Activated gamma-delta T cell (primary cell): ENCODE measurements at regions not wholly inside any gene's neighbourhood (a gene's known extent, or its start where the extent isn't known, plus 50 kb on each side); places are given as distances from the start of the nearest gene placed in this dataset.

ENCODE experiments used
- DNase-seq: peaks from one replicate; lab custom pipeline; 2025; lab: John Stamatoyannopoulos, UW

DNA sequence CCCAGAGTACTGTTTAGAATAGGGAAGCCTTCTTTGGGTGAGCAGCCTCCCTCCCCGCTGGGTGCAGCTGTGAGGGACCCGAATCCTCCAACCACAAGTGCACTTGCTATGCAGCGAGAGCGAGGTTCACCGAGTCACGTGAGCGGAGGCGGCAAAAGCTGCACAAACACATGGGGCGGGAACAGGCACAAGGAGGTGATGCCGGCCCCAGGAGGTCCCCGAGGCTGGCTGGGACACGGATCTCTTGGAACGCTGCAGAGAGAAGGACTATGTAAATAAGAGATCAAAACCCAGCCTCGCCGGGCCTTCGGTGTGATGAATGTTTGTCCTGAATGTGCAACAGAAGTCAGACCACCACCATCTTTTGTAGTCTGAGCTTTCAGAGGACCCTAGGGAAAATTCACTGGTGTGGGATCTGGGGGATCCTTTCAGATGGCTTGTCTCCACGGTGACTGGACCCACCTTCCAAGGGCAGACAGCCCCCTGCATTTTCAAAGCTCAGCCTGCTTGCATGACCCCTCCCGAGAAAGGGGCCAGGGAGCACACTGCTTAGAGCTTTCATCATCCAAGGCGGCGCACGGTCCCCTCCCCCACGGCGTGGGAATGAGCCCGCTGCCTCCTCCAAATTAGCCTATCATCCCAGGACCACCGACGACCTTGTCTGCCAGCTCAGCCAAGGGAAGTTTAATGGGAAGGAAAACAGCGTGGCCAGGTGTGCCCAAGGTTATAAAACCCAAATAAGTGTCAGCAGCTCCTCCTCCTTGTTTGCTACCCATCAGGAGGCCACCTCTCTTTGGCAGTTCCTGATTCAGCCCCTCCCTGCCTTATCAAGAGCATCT, 327.7 kb downstream of the CXCL12 start:
- no peak for DNase-seq

DNA sequence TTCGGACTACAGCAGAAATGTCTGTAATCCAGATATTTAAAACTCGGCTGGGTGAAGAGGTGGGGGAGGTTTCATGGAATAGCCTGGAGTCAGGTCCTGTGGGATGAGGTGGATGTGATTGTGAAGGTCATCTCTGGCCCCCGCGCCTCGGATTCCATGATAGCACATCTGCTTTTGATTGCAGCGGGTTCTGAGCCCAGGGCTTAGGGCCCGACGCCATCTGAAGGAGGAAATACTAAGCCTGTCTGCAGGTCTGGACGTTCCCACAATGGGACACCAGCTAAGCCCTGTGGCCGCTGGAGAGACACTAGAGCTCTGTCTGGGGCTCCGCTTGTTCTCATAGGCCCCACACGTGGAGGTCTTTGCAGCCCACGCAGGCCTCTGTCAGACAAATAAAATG, 328.7 kb downstream of the CXCL12 start:
- DNase-seq: no peak

DNA sequence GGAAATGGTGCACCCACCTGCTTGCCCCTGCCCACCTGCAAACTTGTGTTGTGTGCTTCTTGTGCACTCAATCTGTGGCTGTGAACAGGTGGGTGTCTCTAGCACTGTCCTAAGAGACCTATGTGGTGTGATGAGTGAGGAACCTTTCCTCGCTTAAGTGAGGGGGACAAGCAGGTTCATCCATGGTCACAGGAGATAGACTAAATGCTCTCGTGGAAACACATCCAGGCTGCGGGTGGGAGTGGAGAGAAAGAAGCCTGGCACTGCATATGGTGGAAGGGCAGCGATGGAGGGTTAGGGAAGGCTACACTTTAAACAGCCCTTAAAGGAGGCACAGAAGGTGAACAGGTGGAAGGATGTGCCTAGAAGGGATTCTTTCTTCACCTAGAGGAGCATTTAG, 330.9 kb downstream of the CXCL12 start:
- DNase-seq: no peak

DNA sequence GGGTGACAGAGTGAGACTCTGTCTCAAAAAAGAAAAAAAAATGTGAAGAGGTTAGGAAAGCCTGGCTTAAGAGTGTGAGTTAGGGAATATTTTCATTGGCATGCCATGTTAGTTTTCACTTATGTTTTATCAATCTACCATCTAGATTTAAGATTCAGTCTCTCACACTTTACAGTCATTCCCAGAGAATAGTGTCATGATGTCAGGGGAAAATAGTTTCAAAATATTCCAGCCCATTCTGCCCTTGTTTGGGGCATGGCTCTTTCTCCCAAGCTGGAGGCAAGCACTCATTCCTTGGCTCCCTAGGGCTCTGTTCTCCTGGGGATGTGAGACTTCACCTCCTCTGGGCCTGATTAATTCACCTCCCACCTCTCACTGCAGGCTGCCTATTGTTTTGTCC, 331.5 kb downstream of the CXCL12 start:
- no peak for DNase-seq

DNA sequence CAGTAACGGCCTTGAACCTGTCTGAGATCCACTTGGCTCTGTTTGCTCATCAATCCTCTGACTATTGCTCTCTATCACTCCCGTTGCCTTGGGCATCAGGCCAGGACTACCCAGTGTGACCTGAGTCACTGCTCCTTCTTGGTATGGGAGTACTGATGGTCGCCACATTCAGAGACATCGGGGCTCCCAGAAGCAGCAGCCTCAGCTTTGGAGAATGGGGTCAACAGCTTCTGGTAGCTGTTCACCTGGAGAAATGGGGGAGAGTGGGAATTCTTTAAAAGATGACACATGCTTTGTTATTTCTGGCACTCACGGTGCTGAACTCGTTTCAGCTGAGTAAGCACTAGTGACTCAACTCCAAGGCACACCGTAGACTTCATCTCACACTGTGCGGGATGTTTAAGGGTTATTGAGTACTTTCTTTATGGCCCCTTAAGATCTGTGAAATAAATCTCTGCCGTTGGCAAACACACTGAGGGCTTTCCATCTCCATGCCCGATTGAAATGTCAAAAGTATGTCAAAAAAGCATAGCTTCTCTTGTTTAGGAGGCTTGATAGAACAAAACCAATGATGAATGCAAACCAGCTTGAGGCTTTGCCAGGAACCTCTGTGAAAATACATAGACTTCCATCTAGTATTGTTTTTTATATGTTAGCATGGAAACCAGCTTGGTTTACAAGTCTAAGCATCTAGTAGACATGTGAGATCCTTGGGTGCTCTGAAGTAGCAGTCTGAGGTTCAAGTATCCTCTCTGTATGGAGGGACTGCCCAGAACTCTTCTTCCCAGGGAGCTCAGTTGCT, 333.1 kb downstream of the CXCL12 start:
- DNase-seq: no peak

DNA sequence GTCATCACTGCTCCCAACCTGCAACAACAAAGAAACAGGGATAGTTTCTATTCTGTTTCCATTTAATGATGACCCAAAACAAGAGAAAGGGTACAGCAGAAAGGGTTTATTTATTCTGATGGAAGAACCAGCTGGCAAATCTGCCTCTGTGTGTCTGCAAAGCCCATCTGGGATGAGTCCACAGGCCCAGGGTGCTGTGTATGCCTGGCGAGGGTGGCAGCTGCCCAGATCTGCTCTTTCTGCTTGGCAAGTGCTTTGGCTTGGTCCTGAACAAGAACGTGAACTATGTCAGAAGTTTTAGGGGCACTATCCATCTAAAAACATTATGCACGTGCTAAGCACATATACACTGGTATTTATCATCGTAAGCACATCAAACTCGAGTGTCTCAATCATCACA, 333.8 kb downstream of the CXCL12 start:
- no peak for DNase-seq

DNA sequence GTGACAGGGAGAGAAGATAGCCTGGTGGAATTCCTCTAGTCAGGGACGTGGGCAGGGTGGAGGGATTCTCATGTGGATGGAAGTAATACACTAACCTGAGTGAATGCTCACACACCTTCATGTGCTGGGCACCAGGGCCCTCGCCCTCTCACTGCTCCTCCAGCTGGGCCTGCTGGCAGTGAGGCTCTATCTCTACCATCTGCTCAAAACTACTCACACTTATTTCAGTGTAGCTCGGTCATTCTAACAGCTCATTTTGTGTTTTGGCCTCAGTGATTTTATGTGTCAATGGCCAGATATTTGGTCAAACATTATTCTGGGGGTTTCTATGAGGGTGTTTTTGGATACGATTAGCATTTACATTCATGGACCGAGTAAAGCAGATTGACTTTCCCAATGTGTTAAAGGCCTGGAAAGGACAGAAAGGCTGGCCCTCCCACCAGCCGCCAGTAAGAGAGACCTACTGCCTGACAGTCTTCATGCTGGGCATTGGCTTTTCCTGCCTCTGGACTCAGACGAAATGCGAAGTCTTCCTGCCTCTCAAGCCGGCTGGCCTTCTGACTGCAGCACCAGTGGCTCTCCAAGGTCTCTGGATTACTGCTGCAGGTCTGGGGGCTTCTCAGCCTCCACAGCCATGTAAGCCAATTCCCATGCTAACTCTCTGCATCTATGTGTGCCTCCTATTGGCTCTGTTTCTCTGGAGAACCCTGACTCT, 335.4 kb downstream of the CXCL12 start:
- DNase-seq: no peak

DNA sequence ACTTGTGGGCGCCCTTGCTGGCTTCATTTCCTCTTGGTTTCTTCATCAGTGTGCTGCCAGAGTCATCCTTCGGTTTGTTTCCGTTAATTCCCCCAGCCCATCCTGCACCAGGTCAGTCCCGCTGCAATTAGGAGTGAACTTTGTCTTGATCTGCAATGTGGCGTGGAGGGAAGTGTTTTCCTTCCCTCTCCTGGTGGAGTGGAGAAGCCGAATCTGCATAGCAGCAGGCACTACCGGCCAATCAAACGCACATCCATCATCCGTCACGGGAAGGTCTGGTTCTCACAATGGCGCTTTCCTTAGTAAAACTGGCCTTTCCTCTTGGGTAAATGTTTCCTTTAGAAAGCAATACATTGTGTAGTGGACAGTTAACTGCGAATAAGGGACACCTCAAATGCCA, 337.5 kb downstream of the CXCL12 start:
- no peak for DNase-seq

DNA sequence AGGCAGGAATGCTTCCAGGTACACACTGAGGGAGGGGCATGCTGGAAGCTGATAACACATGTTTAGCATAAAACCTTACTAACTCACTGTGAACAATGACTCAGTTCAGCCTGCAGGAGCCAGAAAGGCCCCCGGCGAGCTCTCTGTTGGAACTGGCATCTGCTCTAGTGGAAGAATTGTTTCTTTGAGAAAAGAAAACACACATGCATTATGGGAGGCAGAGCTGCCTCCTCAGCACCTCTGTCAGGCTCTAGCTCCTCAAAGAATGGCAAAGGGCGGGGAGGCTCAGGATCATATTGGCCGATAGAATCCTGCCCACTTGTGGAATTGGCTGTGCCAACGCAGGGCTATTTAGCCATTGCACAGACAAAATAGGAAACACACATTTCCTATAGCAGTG, 338.3 kb downstream of the CXCL12 start:
- DNase-seq: no peak

DNA sequence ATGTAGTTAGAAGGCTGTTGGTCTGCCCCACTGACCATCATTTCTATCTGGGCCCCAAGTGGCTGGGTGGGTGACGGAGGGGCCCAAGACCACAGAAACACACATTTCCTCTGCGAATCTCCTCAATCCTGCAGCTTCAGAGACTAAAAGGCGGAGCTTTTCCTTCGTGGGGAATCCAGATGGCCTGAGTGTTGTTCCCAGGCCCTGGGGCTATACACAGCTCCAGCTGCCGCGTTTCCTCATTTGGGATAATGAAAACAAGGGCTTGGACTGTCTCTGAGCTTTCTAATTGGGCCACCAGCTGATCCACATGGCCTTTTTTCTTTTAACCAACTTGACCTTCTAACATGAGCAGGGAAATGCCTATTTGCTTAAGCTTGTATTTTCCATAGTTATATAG, 339.9 kb downstream of the CXCL12 start:
- no peak for DNase-seq

DNA sequence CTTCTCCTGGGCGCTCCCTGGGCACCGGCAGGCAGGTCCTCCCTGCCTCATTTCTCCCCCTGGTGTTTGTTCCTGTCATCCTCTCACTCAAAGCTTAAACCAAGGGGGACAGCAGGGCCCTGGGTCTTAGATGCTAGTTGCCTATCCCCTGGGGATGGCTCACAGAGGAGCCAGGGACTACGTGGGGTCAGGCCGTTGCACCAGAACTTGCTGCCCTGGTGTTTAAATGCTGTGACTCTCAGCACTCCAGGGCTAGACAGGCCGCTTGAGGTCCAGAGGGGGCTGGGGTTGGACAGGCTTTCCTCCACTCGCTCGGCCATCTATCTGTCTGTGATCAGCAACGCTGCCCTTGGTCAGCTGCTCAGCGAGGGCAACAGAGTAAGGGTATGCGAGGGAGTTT, 340.3 kb downstream of the CXCL12 start:
- no peak for DNase-seq

DNA sequence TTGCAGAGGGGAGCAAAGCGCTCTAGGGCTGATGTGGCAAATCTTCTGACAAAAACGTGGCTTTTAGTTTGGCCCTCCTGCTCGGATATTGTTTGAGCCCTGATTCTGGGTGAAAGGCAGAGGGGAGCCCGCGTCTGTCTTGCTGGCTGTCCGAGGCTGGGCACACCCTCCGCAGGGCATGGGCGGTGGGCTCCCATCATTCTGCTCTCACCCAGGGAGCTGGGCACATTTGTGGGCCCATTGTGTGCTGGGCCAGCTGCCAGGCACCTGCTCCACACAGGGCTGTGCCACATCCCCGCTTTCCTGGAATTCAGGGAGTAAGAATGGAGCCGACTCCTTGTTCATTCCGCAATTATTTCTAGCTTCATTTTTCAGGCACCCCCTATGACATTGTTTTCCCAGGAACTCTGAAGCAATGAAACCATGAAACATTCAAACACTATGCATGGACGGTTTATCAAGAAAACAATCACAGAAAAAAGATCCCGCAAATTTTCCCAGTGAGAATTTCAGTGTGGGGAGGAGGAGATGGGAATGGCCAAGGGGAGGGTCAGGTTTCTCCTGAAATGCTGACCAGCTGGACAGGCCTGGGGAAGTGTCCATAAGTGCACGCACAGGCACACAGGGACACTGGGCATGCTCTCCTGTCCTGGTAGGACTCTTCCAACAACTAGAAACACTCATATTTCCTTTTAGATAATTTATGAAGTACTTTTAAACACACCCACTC, 341.1 kb downstream of the CXCL12 start:
- DNase-seq: no peak

DNA sequence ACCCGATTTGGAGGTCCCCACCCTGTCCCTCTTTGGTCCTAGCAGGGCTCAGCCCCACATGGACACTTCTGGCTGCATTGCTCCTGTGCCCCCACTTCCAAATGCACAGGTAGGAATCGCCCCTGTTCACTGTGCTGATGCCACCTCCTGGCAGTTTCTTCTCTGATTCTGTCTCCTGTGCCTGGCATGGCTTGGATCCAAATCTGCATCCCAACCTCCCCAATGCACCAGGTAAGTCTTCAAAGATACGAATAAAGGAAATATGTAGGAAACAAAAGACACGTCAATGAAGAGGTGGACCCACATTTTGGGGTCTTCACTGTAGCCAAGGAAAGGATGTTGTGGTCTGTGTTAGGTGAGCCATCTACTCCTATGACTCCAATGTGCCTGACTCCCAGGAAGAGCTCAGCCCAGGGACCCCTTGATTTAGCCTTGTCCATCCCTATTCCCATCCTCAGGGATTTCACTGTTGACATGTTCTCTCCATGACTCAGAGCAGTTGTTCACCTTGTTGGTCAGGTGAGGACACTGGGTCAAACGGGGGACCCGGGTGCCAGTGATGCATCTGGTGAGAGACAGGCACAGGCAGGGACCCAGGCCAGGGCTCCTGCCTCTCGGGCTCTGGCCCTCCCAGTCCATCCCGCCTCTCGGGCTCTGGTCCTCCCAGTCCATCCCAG, 341.8 kb downstream of the CXCL12 start:
- DNase-seq: no peak

DNA sequence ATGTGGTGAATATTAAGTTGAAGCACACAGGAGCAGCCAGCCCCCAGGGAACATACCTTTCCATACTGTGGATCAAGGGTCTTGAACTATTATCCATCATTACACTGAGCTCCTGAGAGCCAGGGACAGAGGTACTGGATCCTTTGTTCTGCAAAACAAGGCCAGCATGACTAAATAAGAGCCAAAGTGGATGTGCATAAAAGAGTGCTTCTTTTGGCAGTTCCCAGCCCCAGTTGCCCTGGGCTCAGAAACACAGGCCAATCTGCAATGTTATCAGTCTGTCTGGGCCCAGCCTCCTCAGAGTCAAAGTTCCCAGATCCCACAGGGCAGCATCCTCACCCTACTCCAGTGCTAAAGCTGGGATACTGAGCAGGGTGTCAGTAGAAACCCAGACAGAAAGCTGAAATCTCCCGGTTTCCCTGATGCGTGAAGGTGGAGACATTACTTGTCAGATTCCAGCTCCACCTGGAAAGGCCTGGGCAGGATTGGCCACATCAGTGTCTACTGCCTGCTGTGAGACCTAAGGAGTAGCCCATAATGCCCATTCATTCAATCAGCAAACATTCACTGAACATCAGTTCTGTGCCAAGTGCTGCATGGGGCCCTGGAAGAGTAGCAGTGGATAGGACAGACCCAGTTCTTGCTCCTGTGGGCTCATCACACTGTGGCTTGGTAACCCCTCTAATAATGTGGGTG, 342.7 kb downstream of the CXCL12 start:
- no peak for DNase-seq

DNA sequence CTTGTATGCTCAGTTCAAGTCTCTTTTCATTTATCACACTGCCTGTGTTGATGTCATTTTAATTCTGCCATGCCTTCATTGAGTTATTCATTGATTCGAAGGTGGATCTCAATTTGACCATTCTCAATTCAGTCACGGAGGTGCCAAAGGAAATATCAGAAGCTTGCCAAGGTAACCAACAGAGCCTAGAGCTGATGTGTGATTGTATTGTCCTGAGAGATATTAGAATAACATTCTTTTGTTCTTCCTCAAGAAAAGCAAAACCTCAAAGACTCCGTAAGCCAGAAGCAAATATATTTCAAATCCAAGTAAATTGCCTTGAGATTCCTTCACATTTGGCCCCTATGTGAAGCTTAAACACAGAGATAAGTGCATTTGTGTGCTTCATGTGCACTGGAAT, 345.3 kb downstream of the CXCL12 start:
- no peak for DNase-seq

DNA sequence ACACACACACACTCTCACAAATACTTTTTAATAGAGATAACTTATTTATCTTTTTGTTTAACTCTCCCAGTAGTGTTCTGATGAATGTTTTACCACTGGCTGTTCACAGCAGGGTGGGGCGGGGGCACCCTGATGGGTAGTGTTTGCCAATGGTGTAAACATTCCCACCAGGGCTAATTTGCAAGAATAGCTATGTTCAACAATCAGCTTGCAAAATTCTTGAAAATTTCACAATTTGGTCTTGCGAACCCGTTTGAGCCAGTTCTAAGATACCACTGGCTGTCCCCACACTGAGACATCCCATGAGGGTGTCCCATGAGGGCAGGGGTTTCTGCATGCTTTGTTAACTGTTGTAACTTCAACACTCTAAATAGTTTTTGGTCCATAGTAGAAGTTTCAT, 348.5 kb downstream of the CXCL12 start:
- no peak for DNase-seq

DNA sequence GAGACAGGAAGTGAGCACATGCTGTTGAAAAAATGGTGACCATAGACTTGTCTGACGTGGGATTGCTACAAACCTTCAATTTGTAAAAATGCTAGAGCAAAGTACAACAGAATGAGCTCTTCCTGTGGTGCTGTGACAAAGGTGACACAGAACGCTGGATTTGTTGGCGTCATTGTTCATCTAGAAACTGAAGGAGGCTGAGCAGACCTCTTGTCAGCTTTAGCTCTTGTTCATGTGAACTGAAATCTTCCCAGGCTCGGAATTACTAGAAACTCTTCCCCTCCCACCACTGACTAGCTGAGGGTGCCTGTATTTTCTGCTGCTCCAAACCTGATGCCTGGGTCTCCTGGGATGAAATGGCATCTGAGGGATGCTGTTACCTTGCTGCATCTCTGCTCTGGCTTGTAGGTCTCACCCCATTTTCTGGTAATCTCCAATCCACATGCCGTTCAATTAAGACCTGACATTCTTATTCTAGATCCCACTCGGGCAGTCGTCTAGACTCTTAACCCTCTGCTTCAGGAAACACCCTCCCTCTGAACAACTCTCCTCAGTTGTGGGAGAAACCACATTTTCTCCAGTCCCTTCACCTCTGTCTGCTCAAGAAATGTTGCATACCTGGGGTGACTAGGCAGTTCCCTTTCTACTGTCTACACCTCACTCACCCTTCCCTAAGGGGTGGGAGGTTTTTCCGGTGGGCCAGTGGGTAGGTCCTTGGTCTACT, 349.3 kb downstream of the CXCL12 start:
- DNase-seq: no peak

DNA sequence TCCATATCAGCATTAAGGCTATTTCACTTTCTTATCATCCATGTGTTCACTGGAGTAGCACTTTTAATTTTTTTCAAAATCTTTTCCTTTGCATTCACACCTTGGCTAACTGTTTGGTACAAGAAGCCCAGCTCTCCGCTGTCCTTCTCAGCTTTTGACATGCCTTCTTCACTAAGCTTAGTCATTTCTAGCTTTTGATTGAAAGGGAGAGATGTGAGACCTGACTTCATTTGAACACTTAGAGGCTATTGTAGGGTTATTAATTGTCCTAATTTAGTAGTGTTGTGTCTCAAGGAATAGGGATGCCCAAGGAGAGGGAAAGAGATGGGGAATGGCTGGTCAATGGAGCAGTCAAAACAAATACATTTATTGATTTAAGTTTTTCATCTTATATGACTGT, 350.0 kb downstream of the CXCL12 start:
- no peak for DNase-seq

DNA sequence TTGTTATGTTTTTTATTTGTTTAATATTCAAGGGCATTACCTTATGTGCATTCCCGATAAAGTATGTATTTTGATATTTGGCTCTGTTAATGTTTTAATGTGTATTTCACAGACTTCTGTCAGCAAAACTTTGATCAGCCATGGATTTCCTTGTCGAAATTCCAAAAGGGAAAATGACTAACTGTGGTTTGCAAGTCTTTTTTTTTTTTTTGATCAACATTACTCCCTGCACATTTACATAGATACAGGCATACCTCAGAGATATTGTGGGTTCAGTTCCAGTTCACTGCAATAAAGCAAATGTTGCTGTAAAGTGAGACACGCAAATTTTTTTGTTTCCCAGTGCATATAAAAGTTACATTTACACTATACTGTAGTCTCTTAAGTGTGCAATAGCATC, 351.9 kb downstream of the CXCL12 start:
- DNase-seq: no peak

DNA sequence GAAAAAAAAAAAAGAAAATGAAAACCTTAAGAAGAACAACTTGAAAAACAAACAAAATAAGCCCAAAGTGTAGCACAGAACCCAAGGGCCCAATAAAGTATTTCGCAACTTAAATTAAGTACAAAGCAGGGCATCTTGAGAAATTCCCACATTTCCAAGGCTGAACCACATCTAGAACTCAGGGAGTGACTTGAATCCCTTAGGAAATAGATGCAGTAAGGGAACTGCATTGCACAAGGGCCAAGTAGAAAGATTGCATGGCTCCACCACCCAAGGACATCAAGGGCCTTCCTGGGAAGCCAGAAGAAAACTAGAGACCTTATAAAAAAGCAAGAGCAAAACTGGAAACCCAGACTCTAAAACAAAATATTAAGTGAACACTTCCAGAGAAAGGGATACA, 352.7 kb downstream of the CXCL12 start:
- DNase-seq: no peak
